ENCODE measurements at regions not wholly inside any gene's neighbourhood (a gene's known extent, or its start where the extent isn't known, plus 50 kb on each side); places are given as distances from the start of the nearest gene placed in this dataset.
A peak's percentile ranks its signal among the peaks of the same experiment; 100 is the strongest.

DNA sequence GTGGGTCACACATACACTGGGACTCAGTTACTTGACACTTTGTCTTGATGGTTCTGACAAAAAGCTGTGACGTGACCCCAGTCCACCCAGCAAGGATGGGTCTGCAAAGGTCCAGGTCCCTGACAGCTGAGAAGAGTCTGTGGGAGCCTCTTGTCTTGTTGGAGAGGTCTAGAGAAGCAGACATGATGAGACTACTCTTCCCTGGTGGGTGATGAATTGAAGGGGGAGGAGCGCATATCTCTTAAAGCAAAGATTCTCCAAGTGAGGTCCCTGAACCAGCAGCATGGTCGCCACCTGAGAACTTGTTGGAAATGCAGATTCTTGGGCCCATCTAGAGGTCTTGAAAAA, 78.5 kb upstream of the MEDAG start:
- TF ChIP-seq, protein P1, sequence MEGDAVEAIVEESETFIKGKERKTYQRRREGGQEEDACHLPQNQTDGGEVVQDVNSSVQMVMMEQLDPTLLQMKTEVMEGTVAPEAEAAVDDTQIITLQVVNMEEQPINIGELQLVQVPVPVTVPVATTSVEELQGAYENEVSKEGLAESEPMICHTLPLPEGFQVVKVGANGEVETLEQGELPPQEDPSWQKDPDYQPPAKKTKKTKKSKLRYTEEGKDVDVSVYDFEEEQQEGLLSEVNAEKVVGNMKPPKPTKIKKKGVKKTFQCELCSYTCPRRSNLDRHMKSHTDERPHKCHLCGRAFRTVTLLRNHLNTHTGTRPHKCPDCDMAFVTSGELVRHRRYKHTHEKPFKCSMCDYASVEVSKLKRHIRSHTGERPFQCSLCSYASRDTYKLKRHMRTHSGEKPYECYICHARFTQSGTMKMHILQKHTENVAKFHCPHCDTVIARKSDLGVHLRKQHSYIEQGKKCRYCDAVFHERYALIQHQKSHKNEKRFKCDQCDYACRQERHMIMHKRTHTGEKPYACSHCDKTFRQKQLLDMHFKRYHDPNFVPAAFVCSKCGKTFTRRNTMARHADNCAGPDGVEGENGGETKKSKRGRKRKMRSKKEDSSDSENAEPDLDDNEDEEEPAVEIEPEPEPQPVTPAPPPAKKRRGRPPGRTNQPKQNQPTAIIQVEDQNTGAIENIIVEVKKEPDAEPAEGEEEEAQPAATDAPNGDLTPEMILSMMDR (IDR thresholded peaks at IDR 0.05), result no peak
- no peak for DNase-seq (ENCODE audit: low spot score)
- no peak for ATAC-seq (ENCODE audit: low FRiP score)

DNA sequence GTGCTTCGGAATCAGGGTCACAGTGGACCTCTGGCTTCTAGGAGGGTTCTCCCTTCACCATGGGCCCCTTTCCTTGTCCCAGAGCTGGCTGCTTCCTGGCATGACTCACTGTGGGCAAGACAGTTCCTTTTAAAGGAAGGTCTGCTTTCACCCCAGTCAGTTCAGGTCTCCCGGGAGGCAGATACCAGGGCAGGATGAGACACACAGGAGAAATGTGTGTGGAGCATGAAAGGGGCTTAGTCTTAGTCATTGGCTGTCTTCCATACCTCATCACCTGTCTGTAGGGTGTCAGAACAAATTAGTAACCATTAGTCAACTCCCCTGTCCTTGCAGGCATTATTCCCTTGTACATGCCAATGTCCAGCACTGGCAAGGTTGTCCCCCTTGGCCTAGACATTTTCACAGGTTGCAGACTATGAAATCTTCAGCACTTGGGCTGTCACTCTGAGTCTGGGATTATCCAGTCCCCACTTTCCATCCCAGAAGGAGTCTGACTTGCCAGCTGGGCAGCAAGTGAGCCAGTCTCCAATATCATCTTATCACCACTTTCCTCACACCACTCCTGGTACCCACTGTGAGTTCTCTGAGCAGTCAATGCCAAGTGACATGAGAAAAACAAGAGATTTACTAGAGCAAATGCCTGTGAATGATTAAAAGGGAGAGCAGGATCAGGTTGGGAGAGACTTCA, 76.8 kb upstream of the MEDAG start:
- TF ChIP-seq, protein P1 (IDR thresholded peaks at IDR 0.05), result no peak
- no peak for DNase-seq (ENCODE audit: low spot score)
- ATAC-seq (ENCODE audit: low FRiP score), result peak; percentile 49

DNA sequence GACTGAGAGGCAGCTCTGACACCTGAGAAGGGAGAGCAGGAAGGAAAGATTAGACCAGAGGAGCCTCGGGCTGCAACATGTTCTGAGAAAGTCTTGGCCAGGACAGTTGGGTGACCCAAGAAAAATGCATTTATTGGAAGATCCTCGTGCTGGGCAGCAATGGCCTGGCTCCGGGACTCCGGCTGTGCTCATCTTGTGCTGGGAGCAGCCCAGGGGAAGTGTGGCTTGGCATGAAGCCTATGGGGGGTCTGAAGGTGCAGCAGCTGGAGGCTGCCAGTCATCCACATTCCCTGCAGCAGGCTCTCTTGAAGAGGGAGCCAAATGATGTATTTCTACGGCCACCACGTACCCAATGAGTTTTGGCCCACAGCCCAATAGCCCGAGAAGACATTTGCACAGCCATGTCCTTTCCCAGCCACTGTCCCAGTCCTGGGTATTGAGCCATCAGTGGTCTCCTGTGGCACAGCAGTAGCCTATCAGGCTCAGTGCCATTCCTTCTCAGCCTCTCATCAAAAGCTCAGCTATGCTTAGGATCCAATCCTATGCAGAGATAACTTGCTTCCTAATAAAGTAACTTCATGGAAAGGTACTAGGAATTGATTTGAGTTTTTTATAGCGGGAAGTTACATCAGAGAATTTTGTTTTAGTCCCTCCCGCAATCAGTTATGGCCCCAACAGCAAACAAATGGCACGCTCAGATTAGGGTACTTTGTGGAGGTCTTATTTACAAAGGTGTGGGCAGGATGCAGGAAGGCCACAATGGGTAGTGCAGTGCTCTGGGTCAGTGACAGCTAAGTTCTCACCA, 76.0 kb upstream of the MEDAG start:
- ATAC-seq (ENCODE audit: low FRiP score), result no peak
- TF ChIP-seq, protein P1 (IDR thresholded peaks at IDR 0.05), result no peak
- no peak for DNase-seq (ENCODE audit: low spot score)

DNA sequence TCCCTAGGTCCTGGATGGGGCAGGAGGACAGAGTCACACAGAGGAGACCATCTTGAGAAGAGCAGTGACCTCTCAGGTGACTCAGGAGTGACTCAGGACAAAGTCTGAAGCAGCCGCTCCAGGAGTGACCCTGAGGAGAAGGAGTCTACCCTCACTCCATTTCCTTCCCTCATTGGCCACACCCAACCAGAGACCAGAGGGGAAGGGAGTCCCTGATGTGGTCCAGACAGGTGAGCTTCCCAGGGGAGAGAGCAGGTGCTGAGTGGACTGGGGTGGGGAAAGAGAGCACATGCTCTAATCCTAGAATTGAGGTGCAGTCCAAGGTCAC, 75.5 kb upstream of the MEDAG start:
- ATAC-seq (ENCODE audit: low FRiP score) (no peak), DNase-seq (ENCODE audit: low spot score) (no peak)
- TF ChIP-seq, protein P1 (IDR thresholded peaks at IDR 0.05), result no peak

DNA sequence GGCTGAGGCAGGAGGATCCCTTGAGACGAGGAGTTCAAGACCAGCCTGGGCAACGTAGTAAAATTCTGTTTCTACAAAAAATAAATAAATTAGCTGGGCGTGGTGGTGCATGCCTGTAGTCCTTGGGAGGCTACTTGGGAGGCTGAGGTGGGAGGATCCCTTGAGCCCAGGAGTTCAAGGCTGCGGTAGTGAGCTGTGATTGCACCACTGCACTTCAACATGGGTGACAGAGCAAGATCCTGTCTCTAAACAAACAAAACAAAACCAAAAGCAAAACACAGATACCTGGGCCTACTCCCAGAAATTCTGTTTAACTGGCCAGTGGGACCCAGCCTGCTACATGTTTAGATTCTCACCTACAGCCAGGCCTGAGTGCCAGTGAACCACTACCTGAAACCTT, 74.6 kb upstream of the MEDAG start:
- no peak for ATAC-seq (ENCODE audit: low FRiP score)
- TF ChIP-seq, protein P1 (IDR thresholded peaks at IDR 0.05), result no peak

DNA sequence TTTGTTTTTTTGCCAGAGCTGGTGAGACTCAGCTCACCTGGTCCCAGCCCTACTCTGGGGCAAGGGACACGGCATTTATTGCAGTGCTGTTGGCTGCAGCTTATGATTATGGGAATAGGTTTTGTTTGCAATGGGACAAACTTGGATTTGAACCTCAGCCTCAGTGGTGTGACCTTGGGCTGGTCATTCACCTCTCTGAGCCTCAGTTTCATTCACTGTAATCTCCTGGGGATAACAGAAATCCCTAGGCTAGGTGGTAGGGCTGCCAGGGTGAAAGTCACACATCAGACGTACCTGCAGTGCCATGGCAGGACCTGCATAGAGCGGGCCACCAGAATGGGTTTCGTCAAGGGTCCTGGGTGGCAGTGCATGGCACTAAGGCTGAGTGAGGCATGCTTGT, 73.7 kb upstream of the MEDAG start:
- no peak for ATAC-seq (ENCODE audit: low FRiP score)
- TF ChIP-seq, protein P1 (IDR thresholded peaks at IDR 0.05), result no peak
- DNase-seq (ENCODE audit: low spot score), result no peak

More for the DNA sequence above, 74.6 kb upstream of the MEDAG start:
- no peak for DNase-seq (ENCODE audit: low spot score)

DNA sequence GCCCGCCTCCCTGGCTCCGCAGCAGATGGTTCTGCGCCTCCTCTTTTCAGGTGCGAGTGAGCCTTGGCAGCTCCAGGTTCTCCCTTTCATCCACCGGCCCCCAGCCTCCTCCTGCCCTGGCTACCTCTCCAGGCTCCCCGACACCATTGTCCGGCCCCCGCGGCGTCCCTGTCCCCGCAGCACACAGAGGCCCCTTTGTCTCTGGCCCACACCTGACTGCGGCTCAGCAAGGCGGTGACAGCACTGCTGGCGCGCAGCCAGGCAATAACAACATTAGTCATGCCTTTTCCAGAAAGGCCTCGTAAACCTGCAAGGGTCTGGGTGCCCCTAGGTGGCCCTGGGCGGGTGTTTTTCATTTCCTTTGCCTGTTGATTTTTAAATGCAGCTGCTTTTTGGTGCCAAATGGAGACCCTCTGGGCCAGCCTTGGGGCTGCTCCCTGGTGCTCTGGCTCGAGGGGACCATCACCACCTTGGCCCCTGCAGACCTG, 73.2 kb upstream of the MEDAG start:
- no peak for ATAC-seq (ENCODE audit: low FRiP score)

More for the DNA sequence above, 73.2 kb upstream of the MEDAG start:
- peak; percentile 36 for DNase-seq (ENCODE audit: low spot score)
- TF ChIP-seq, protein P1 (IDR thresholded peaks at IDR 0.05), result no peak

Measured in omental fat pad (tissue), 3 donors.